Sigmoid colon (tissue), 4 donors: ENCODE measurements at regions not wholly inside any gene's neighbourhood (a gene's known extent, or its start where the extent isn't known, plus 50 kb on each side); places are given as distances from the start of the nearest gene placed in this dataset.

Source experiments
- CTCF ChIP-seq, 4 experiments: fragments of 450-650 bp in 3 of 4; fragments of 200-600 bp in 1 of 4; IDR thresholded peaks; one replicate each; pipeline ENCODE4 v1.5.1; 2016 to 2019; ENCODE audit warnings: antibody characterized with exemption in 4 of 4, mild to moderate bottlenecking in 3 of 4, moderate library complexity in 2 of 4
- EP300 ChIP-seq, 4 donors: sonication (generic); formaldehyde crosslinking; IDR thresholded peaks; one replicate each; pipeline ENCODE4 v1.6.1; 2017; ENCODE audit warnings: antibody characterized with exemption in 4 of 4
- POLR2A ChIP-seq, 2 donors: fragments of 450-650 bp; IDR thresholded peaks; one replicate each; pipeline ENCODE4 v1.6.1; 2016; ENCODE audit warnings: antibody characterized with exemption in 2 of 2, mild to moderate bottlenecking in 2 of 2, moderate library complexity in 2 of 2
- POLR2AphosphoS5 ChIP-seq, 4 donors: sonication (generic); formaldehyde crosslinking; IDR thresholded peaks; one replicate each; pipeline ENCODE4 v1.6.1; 2017; ENCODE audit warnings: antibody characterized with exemption in 4 of 4

- TF ChIP-seq CTCF (IDR thresholded peaks at IDR 0.05) (no peak), EP300 (IDR thresholded peaks at IDR 0.05) (no peak), POLR2A (IDR thresholded peaks at IDR 0.05) (no peak), POLR2AphosphoS5 (IDR thresholded peaks at IDR 0.05) (no peak)
These were observed 171.5 kb downstream of the AKR1D1 start for GRCh38 chr7:138247568-138248333.
